OCI-M1 (cell line): ENCODE measurements at regions not wholly inside any gene's neighbourhood (a gene's known extent, or its start where the extent isn't known, plus 50 kb on each side); places are given as distances from the start of the nearest gene placed in this dataset.
"Not testable (repeated sequence)": the region's sequence is repeated elsewhere in the genome, so short reads cannot be mapped to it uniquely, and the experiment has no call there.

Experiments
- DNase-seq: peaks from one replicate; lab custom pipeline; 2025; lab: John Stamatoyannopoulos, UW

DNA sequence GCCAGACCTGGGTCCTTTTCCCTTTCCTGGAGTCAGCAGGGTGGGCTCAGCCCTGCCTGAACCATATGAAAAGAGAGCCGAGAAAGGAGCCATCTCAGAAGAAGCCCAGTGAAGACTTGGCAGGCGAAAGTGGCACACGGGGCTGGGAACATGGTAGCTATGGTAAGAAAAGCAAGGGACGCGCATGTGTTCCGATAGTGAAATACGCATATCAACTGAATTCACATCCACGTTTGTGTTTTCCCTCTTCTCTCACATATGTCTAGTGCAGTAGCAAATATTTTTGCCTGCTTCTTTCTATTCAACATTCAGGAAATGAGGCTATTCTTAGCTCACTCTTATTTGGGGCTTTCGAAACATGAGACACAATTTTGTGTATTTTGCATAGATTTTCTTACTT is 54.1 kb upstream of the PEG3 start:
- DNase-seq: no peak

DNA sequence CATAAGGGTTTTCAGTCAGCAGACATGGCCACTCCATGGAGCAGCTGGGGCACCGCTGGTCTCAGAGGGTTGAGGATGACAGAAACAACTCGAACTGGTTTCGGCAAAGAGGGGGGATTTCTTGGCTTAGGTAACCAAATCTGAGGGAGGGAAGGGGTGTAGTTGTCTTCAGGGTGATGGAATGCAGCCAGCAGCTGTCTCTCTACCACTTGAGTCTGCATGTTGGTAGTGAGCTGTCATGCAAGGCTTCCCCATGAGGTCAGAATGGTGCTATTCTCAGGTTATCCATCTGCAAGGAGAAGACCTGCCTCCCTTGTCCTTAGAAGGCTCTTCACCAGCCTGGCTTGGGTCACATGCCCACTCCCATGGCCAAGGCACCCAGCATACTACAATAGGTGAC is 55.6 kb upstream of the PEG3 start:
- DNase-seq: no peak

DNA sequence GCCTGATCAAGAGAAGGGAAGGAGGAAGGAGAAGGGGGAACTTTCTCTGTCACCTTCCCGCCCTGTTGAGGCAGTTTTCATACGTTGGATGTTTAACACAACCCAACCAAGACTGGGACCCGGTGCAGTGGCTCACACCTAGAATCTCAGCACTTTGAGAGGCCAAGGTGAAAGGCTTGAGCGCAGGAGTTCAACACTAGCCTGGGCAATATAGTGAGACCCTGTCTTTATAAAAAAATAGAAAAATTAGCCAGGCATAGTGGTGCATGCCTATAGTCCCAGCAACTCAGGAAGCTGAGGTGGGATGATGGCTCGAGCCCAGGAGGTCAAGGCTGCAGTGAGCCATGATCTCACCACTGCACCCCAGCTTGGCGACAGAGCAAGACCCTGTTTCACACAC is 59.4 kb upstream of the PEG3 start:
- no peak for DNase-seq

DNA sequence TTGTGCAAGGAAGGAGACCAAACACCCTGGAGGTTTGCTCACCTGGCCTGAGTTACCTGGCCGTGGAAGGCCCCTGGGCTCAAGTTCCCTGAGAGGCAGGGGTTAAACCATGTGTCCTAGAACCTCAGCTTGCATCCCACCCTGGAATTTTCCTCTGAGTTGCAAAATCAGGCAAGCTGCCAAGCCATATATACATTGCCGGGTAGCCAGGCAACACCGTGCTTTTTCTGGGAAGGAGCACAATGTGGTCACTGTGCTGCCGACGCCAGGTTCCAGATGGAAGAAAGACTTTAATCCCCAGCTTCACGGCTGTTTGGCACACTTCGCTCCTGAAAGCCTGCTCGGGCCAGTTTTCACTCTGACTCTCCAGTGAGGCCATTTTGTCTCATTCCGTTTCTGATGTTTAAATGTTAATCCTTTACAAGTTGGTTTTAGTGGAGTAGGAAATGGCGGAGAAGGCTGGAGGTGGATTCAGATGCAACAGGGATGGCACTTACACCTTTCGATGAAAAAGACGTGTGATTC is 60.1 kb upstream of the PEG3 start:
- DNase-seq: no peak

DNA sequence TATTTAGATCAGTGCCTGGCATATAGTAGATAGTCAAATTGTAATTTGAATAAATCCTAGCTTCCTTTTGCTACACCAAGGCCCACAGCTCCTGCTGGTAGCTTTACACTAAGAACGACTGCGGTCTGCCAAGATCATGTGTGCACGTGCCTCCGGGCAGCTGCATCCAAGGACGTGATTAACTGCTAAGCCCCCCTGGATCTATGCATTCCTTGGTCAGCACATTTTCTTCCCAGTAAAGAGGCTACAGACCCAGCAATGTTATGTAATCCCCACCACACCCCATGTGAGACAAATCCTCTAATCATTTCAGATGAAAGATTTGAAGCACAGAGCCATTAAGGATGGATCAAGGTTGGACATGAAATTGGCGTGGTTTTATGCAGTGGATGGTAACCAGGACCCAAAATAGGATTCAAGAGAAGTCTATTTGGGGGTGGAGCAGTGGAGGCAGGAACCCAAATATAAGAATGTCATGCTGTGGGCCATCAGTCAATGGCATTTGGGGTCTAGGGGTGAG is 65.2 kb upstream of the PEG3 start:
- no peak for DNase-seq

DNA sequence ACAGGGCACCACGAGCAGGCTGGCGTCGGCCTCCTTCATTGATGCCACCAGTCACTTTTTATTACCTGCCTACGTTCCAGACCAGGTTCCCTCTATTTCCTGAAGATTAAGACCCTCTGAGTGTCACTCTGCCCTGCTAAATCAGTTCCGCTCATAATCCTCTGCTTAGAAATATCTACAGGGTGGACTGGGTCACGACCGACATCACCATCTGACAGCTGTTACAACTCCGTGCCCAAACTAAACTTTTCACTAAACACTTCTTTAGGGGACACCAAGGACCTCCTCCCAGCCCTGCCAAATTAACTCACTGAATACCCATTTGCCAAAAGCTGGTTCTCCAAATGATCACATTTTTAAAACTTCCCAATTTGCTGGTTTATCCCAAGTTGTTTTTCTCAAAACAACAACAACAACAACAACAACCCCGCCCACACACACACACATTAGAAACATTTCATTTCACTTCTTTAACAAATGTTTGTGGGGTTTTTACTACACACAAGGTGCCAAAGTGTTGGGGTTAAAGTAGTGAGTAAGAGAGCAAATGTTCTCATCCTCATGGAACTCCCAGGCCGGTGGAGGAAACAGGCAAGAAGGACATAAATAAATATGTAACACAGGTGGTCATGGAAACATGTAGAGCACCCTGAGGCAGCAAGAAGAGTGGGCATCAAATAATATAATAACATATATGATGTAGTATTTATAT is 72.0 kb upstream of the PEG3 start:
- DNase-seq: no peak

DNA sequence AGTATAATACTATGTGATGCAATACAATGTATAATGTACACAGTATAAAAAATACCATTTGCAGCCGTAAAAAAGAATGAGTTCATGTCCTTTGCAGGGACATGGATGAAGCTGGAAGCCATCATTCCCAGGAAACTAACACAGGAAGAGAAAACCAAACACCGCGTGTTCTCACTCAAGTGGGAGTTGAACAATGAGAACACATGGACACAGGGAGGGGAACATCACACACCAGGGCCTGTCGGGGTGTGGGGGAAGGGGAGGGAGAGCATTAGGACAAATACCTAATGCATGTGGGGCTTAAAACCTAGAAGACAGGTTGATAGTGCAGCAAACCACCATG is 72.6 kb upstream of the PEG3 start:
- DNase-seq: not testable (repeated sequence)

DNA sequence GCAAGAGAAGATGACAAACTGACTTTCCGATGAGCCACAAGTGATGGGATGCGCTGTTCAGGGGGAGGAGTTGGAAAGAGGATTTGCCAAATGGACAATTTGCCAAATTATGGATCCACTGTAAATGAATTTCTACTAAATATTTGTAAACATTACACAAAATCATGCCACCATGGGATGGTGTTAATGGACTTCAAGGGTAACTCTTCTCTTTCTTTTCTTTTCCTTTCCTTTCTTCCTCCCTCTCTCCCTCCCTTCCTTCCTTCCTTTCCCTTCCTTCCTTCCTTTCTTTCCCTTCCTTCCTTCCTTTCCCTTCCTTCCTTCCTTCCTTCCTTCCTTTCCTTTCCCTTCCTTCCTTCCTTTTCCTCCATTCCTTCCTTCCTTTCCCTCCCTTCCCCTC is 76.0 kb upstream of the PEG3 start:
- no peak for DNase-seq

DNA sequence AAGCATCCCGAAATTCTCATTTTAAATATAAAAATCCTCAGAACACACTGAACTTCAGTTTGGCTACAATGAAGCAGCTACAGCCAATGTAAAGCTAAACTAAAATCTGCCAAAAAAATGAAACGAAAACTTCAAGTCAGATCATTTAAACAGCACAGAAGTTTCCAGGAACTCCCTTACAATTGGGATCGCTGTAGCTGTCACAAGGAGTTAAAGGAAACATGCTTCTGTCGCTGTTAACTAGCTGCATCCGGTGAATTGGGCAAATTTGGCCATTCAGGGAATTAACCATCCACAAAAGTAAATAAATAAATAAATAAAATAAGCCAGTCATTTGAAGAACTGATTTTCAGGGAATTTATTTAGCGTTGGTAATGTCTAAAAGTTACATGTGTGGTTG is 77.0 kb upstream of the PEG3 start:
- DNase-seq: no peak

DNA sequence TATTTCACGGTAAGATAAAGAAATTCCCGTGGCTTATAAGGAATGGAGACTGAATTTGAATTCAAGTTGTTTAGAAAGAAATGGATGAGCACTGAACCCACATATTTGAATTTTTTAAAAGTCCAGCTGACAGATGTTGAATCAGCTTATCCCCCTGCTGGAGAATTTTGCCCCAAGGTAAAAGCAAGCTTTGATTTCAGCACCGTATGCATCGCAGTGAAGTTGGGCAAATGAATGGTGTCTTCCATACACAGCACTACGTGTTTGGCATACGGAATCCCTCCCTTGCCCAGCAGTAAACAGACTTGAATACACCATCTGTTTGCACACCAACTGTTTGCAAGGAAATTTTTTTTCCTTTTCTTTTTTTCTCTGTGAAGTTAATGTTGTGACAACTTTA is 77.5 kb upstream of the PEG3 start:
- no peak for DNase-seq

DNA sequence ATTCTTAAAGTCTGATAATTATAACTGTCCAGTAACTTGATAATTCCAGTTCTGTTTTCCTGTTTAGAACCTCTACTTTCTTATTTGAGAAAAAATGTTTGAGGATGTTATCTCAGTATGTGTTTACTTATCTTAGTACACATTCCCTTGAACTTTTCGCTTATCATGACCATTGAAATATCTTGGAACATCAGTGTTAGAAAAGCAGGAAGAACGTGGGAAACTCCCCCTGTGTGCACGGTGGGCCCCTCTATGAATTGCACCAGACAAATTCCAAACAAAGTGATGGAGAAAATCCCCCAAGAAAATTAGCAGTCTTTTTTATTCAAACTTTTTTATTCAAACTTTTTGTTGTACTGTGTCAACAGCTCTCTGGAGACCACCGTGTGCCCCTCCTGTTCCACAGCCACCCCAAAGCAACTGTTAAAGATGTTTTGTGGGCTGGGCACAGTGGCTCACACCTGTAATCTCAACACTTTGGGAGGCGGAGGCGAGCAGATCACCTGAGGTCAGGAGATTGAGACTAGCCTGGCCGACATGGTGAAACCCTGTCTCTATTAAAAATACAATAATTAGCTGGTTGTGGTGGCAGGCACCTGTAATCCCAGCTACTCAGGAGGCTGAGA is 78.3 kb upstream of the PEG3 start:
- no peak for DNase-seq

DNA sequence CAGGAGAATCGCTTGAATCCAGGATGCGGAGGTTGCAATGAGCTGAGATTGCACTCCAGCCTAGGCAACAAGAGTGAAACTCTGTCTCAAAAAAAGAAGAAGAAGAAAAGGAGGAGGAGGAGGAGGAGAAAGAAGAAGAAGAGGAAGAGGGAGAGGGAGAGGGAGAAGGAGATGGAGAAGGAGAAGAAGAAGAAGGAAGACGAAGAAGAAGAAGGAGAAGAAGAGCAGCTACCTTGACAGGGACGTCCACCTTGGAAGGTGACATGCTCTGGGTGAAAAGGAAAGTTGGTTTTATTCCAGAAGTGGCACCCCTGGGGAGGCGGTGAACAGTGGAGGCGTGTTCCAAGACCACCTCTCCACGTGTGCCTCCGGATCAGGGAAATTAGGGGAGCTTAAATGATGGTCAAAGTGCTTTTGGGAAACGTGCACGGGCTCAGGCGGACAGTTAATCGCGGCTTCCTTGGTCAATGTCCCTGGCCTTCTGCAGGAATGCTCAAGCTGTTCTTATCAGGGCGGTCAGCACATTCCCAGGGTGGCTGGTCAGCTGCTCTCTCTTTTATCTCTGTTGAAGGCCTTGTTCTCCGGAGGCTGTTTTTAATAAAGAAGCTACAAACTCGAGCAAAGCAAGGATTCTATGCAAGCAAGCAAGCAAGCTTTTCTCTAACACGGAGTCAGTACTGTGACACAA is 78.9 kb upstream of the PEG3 start:
- no peak for DNase-seq

DNA sequence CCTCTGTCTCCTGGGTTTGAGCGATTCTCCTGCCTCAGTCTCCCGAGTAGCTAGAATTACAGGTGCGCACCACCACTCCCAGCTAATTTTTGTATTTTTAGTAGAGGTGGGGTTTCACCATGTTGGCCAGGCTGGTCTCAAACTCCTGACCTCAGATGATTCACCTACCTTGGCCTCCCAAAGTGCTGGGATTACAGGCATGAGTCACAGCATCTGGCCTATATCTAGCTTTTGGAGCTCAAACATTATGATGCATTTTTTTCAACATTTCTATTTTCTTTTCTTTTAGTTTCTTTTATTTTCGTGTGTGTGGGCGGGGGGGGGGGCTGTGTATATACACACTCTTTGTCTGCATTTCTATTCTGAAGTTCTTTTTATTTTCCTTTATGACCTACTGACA is 85.6 kb upstream of the PEG3 start:
- not testable (repeated sequence) for DNase-seq

DNA sequence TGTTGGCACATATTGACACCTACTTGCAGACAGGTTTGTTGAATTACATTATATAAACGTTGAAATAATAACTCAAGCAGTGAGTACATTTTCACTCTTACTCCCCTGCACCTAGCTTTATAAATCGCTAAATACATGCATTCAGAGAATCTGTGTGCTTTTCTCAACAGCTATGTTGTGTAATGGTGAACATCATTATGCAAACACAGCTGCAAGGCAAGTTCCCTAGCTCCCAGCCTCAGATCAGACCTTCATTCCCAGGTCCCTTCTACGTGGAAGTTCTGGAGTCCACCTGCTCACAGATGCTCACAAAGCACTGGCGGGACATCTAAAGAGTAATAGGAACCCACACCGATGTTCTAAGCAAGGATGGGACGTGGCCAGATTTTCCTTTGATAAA is 86.8 kb upstream of the PEG3 start:
- DNase-seq: no peak

DNA sequence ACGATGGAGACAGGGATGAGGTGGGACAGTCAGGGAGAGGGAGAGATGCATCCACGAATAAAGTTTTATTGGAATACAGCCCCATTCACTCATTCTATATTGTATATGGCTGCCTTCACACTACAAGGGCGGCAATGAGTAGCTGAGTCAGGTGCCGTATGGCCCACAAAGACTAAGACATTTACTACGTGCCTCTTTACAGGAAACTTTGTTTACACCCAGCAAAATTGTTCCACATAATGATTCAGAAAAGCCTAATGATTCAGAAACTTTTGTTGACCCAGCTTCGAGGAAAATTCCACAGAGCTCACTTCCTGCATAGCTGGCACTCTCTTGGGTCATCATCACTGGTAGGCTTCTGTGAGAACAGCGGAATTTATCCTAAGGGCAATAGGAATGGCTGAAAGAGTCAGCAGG is 87.3 kb upstream of the PEG3 start:
- no peak for DNase-seq

DNA sequence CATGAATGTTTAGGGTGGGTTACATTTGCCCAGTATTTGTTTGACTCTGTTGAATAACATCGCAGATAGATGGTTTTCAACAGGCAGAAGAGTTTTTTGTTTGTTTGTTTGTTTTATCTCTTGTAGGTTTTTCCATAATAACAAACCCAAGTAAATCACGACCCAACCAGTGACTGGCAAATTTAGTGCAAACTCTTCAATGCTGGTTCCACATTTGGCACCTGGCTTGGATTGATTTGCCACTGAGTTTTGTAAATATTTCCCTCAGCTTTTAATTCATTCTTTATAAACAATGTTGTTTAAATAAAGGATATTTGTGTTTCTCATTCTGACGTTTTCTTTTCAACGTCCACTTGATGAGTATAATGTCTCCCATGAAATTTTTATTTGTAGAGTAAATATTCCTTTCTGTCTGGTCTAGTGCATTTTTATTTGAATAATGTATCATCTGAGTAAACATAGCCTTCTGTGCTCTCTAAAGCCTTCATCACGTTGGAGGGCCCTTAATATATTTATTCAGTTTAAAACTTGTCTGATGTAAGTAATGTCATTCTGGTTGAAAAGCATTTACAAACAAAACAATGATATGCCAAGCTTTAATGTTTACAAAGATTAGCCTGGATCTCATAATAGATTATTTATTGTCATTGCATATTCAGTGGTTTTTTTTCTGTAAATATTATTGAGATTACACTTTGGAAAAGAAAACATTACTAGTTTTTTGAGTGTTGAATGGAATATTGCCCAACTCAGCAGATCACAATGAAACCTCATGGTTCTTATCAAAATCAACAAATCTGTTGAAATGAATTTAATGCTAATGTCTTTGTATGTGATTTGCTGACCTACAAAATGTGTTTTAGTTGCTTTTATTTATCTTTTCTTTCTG is 90.4 kb upstream of the PEG3 start:
- DNase-seq: no peak

DNA sequence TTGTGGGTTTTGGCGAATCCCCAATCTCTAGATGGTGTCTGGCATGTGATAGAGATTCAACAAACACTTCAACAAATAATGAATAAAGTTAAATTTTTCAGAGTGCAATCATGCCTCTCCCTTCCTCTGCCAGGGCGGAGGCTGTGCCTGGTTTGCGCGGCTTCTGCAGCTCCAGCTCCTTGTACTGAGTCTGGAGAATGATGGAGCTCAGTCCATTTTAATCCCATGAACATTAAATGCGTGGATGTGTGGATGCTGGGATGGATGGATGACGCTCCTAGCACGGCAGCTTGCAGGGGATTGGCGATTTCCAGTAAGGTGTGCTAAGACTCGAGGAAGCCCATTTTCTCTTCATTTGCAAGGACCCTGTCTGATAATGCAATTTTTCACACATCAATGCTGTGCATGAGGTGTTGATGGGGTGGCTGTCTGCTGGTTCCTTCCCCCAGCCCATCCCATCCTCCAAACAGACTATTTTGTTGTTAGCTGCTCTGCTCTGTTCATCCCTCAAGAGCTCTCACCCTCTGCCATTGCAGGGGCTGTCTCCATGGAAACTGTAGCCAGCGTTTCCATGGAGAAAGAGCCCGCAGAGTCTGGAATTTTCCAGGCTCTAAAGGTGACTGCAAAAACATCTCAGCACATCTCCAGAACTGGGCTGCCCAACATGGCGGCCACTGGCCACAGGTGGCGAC is 92.6 kb upstream of the PEG3 start:
- no peak for DNase-seq

DNA sequence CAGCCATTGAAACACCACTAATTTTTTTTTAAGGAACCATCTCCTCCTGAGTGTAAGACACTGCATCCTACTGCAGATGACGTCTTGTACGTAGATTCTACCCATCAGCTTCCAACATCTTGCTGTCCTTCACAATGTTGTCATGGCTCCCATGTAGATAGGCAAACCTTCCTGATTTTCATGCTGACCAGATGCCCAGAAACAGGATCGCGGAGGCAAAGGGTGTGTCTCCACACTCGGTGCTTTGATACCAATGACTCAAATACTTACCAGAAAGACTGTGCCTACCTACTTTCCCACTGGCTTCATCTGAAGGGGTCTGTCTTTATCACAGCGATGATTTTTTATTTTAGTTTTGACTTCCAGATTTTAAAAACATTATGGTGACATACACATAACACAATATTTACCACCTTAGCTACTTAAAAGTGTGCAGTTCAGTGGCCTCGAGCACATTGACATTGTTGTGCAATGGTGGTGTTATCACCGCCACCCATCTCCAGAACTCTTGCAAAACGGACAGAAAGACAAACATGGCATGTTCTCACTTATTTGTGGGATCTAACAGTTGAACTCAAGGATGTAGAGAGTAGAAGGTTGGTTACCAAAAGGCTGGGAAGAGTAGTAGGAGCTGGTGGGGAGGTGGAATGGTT is 94.0 kb upstream of the PEG3 start:
- no peak for DNase-seq

DNA sequence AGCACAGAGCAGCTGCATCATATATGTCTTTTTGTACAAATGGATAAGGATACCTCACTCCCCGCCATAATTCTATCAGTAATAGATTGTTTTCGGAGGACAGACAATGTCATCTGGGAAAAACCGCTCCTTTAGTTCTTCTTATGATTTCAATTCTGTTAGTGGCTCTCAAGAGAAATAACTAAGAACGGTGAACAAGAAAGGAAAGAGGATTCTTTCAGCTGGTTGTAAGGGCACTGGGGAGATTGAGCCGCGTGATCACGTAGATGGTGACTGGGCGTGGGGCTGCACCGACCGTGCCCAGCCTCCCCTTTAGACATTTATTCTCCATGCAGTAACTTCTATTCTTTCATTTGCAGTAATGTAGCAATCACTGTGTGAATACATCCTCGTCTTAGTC is 99.4 kb upstream of the PEG3 start:
- no peak for DNase-seq

DNA sequence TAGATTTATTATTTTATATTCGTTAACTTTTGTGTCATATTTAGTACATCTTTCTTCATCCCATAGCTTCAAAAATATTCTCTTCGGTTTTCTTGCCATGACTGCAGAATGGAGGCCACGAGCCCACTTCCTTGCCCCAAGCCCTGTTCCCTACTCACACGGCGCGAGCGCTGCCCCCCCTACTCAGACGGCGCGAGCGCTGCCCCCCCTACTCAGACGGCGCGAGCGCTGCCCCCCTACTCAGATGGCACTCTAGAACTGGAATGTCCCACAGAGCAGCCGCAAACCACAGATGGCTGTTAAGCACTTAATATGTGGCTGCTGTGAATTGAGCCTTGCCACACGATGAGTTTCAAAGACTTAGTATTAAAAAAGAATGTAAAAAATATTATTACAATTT is 102.2 kb upstream of the PEG3 start:
- no peak for DNase-seq

DNA sequence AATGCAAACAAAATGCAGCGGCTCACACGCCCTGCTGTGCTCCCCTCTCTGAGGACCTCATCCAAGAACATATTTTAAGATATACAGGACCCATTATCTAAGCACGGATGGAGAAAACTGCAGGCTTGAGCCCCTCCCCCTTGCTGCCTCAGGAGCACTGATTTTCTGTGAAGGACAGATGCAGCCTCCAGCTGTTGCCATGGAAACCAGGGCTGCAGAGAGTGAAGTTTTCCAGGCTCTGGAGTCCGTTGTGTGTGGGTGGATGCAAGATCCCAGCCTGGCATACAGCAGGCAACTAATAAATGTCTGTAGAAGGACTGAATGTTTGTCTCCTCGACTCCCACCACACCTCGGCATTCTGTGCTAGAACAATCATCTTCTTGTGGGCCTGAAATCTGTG is 105.6 kb upstream of the PEG3 start:
- DNase-seq: no peak
